HG03432 (cell line): ENCODE measurements at regions not wholly inside any gene's neighbourhood (a gene's known extent, or its start where the extent isn't known, plus 50 kb on each side); places are given as distances from the start of the nearest gene placed in this dataset.

Source experiments
- ATAC-seq: cut with Tn5 transposase; IDR thresholded peaks from one replicate; pipeline ENCODE4 v1.9.1; 2021; ENCODE audit warnings: mild to moderate bottlenecking, moderate library complexity; ENCODE audit not compliant: unreplicated experiment

- no peak for ATAC-seq
Observed at GRCh38 chr14:100673085-100673806, 53.4 kb upstream of the DLK1 start.

GRCh38 chr14:100673807-100674154, 52.9 kb upstream of the DLK1 start:
- no peak for ATAC-seq

GRCh38 chr14:100674428-100674827, 52.3 kb upstream of the DLK1 start:
- no peak for ATAC-seq

GRCh38 chr14:100674897-100675619, 51.6 kb upstream of the DLK1 start:
- no peak for ATAC-seq

- ATAC-seq: no peak
Observed at GRCh38 chr14:100675699-100676684, 50.7 kb upstream of the DLK1 start.
